Vagina (tissue), 2 donors: ENCODE measurements at regions not wholly inside any gene's neighbourhood (a gene's known extent, or its start where the extent isn't known, plus 50 kb on each side); places are given as distances from the start of the nearest gene placed in this dataset.

Experiments used
- POLR2A ChIP-seq, 2 donors: fragments of 450-650 bp; IDR thresholded peaks; one replicate each; pipeline ENCODE4 v1.6.1; 2017; ENCODE audit warnings: antibody characterized with exemption in 2 of 2, mild to moderate bottlenecking in 2 of 2, moderate library complexity in 2 of 2
- POLR2AphosphoS5 ChIP-seq, 2 donors: sonication (generic); formaldehyde crosslinking; IDR thresholded peaks; one replicate each; pipeline ENCODE4 v1.9.0; 2017; ENCODE audit warnings: antibody characterized with exemption in 2 of 2, mild to moderate bottlenecking in 2 of 2, low read depth in 1 of 2; ENCODE audit not compliant: insufficient read depth in 1 of 2
- TF ChIP-seq, protein P1 (sequence below), 3 experiments: fragments of 450-650 bp in 2 of 3; fragments of 200-600 bp in 1 of 3; sonication (generic) in 1 of 3; IDR thresholded peaks; one replicate each; pipeline ENCODE4 v1.5.1; 2017 to 2019; ENCODE audit warnings: antibody characterized with exemption in 3 of 3, mild to moderate bottlenecking in 2 of 3, moderate library complexity in 2 of 3

DNA sequence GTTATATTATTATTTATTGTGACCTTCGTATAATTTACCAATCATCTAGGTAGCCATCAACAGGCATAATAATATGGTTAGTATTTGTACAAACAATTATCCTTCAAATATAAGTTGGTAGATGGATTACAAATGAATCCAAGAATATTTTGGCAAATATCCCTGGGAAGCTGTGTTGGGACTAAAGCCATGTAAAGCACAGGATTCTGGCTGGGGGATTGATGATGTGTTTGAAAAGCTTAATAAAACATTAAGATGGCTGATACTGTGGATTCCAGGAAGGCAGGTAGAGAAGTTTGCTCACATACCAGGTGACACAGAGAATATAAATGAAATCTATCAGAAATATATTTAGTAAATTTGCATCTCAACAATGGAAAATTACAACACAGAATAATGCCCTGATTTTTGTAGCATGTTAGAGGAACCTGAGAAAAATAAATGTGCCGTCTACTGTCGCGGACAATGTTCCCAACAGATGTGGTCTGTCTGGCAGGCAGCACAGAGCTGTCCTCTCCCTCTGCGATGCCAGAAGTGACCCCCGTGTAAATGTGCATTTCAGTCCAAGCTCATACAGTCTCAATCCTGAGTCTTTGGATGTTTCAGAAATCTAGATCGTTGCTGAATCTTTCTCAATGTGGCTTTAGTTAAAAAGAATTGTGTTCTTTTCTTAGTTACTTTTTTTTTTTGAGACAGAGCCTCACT, 125.0 kb downstream of the TEX36 start:
- TF ChIP-seq, protein P1, sequence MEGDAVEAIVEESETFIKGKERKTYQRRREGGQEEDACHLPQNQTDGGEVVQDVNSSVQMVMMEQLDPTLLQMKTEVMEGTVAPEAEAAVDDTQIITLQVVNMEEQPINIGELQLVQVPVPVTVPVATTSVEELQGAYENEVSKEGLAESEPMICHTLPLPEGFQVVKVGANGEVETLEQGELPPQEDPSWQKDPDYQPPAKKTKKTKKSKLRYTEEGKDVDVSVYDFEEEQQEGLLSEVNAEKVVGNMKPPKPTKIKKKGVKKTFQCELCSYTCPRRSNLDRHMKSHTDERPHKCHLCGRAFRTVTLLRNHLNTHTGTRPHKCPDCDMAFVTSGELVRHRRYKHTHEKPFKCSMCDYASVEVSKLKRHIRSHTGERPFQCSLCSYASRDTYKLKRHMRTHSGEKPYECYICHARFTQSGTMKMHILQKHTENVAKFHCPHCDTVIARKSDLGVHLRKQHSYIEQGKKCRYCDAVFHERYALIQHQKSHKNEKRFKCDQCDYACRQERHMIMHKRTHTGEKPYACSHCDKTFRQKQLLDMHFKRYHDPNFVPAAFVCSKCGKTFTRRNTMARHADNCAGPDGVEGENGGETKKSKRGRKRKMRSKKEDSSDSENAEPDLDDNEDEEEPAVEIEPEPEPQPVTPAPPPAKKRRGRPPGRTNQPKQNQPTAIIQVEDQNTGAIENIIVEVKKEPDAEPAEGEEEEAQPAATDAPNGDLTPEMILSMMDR (IDR thresholded peaks at IDR 0.05): no peak
- TF ChIP-seq POLR2A (IDR thresholded peaks at IDR 0.05) (no peak), POLR2AphosphoS5 (IDR thresholded peaks at IDR 0.05; ENCODE audit: insufficient read depth in 1 of 2, low read depth in 1 of 2) (no peak)
